ENCODE measurements at regions not wholly inside any gene's neighbourhood (a gene's known extent, or its start where the extent isn't known, plus 50 kb on each side); places are given as distances from the start of the nearest gene placed in this dataset.
"Not testable (repeated sequence)": the region's sequence is repeated elsewhere in the genome, so short reads cannot be mapped to it uniquely, and the experiment has no call there.

DNA sequence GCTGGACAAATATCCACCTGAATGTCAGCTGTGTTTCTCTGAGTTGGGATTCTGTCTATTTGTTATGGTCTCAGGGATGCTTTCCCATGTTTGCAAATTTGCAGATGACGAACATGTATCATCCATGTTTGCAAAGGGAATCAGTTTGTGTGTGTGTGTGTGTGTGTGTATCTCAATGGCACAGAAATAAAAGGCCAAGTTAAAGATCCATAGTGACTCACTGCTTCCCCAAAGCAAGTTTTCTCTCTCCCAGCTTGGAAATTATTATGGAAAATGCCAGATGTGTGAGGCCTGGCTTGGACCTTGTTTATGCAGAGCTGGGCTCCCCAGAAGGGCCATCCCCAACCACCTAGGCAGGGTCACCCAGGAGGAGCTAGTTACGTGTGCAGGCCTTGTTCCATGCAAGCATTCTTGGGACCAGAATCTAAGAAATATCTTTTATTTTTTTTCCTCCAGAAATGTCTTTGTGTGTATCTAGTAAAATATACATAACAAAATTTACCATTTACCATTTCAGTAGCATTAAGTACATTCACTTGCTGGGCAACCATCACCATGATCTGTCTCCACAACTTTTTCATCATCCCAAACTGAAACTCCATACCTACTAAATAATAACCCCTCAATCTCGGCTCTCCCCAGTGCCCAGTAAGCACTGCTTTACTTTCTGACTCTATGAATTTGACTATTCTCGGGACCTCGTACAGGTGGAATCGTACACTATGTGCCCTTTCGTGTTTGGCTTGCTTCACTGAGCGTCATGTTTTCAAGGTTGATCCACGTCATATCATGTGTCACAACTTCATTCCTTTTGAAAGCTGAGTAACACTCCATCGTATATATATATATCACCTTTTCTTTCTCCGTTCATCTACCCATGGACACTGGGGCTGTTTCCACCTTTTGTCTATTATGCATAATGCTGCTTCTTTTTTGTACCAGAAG, 56.6 kb upstream of the WNT7B start:
- no peak overlapping the region for H3K27ac Mint-ChIP-seq
- CTCF ChIA-PET, result interaction anchor here (1.5 to 4.8 kb wide), 2 partner anchors 27 to 83 kb away, joined by 7 to 76 read pairs; no protein-coding TSS in a partner anchor
- no peak for DNase-seq
- POLR2A ChIA-PET, result no interaction called here
- H3K4me1 Mint-ChIP-seq (ENCODE audit: low read depth), result peaks cover 12% of the 10 kb centered on the region
- no peaks in the 10 kb centered on the region for H3K9me3 Mint-ChIP-seq
- H3K27me3 Mint-ChIP-seq, result no peaks in the 10 kb centered on the region
- no peak overlapping the region for H3K4me3 Mint-ChIP-seq
- intact Hi-C loops (cut with micrococcal nuclease), result loop anchor here (2.0 to 10.0 kb wide), 3 partner anchors 39 to 869 kb away; partner anchors contain the start of genes GTSE1 and NUP50
- no peaks in the 10 kb centered on the region for H3K36me3 Mint-ChIP-seq

DNA sequence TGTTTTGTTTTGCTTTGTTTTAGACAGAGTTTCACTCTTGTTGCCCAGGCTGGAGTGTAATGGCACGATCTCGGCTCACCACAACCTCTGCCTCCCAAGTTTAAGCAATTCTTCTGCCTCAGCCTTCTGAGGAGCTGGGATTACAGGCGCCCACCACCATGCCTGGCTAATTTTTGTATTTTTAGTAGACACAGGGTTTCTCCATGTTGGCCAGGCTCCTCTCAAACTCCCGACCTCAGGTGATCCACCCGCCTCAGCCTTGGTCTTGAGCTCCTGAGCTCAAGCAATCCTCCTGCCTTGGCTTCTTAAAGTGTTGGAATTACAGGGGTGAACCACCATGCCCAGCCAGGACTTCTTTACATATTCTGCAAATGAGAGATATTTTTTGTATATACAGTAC, 57.5 kb upstream of the WNT7B start:
- intact Hi-C loops (cut with micrococcal nuclease), result loop anchor here (2.0 to 10.0 kb wide), 3 partner anchors 38 to 870 kb away; partner anchors contain the start of genes GTSE1 and NUP50
- POLR2A ChIA-PET, DNase-seq, H3K4me3 Mint-ChIP-seq, H3K27me3 Mint-ChIP-seq, H3K36me3 Mint-ChIP-seq, H3K9me3 Mint-ChIP-seq, H3K27ac Mint-ChIP-seq: not testable (repeated sequence)
- peaks cover 12% of the 10 kb centered on the region for H3K4me1 Mint-ChIP-seq (ENCODE audit: low read depth)
- CTCF ChIA-PET, result interaction anchor here (1.5 to 4.8 kb wide), 4 partner anchors 22 to 262 kb away, joined by 6 to 76 read pairs (median 22); partner anchors contain the start of gene GTSE1

DNA sequence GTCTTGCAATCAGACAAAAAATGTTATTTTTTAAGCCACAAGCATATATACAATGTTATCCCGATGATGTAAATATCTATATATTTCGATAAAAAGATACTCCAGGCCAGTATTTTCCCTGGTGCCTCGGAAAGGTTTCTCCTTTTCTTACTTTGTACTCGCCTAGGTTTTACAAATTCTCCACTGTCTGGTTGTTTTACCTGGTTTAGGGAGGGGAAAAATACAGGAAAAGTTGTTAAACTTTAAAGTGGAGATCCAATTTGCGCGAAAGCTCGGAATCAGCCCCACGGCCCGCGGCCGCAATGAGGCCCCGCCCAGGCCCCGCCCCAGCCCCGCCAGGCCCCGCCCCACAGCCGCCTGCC, 58.4 kb upstream of the WNT7B start:
- peaks cover 12% of the 10 kb centered on the region for H3K4me1 Mint-ChIP-seq (ENCODE audit: low read depth)
- H3K9me3 Mint-ChIP-seq, result no peaks in the 10 kb centered on the region
- ChIA-PET POLR2A (interaction anchor here (0.8 to 2.6 kb wide), 5 partner anchors 8 to 37 kb away, joined by 3 to 24 read pairs (median 9); no protein-coding TSS in a partner anchor), CTCF (interaction anchor here (1.2 to 4.8 kb wide), 8 partner anchors 16 to 261 kb away, joined by 3 to 76 read pairs (median 6); partner anchors contain the start of gene GTSE1)
- H3K27me3 Mint-ChIP-seq, result no peaks in the 10 kb centered on the region
- intact Hi-C loops (cut with micrococcal nuclease), result loop anchor here (1.0 to 10.0 kb wide), 5 partner anchors 18 to 871 kb away; partner anchors contain the start of genes GTSE1 and NUP50
- H3K36me3 Mint-ChIP-seq, result no peaks in the 10 kb centered on the region
- peak overlapping the region; percentile 75 for H3K27ac Mint-ChIP-seq
- no peak for DNase-seq
- peak overlapping the region; percentile 74 for H3K4me3 Mint-ChIP-seq

DNA sequence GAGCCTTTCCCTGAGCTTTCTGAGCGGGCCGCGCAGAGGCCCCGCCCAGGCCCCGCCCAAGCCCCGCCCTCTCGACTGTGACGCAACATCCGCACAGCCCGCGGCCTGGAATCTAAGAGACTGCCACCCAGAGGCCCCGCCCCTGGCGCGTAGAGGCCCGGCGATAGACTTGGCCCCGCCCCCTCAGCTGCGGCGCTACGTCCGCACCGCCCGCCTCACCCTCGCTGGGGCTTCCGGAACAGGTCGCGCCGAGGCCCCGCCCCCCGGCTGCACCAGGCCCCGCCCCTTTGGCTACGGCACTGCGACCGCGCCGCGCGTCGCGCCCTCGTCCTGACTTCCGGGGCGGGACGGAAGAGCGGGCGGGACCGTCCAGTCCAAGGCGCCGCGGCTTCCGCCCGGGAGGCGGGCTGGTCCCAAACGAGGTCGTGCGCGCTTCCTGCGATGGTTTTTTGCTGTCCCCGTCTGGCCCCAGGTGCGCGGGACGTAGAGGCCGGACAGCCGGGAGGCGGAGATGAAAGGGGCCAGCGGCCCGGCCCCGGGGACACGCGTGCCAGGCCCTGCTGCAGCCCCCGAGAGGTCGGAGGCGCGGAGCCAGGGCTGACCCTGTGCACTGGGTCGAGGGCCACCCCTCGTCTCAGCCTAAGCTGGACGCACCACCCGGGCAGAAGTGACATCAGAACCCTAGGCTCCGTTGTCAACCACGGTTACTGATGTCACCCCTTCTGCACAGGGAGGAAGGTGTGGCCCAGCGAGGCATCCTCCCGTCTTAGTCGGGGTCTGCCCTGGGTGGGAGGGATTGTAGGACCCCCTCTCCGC, 59.0 kb upstream of the WNT7B start:
- Mint-ChIP-seq H3K4me3 (peak overlapping the region; percentile 83), H3K9me3 (no peaks in the 10 kb centered on the region), H3K27ac (peak overlapping the region; percentile 86), H3K27me3 (no peaks in the 10 kb centered on the region), H3K4me1 (ENCODE audit: low read depth) (peaks cover 12% of the 10 kb centered on the region), H3K36me3 (no peaks in the 10 kb centered on the region)
- intact Hi-C loops (cut with micrococcal nuclease), result loop anchor here (1.0 to 10.0 kb wide), 6 partner anchors 17 to 871 kb away; partner anchors contain the start of genes GTSE1 and NUP50
- peak; percentile 100 for DNase-seq
- ChIA-PET POLR2A (interaction anchor here (0.7 to 2.6 kb wide), 9 partner anchors 9 to 37 kb away, joined by 3 to 24 read pairs (median 4); no protein-coding TSS in a partner anchor), CTCF (interaction anchor here (0.9 to 4.8 kb wide), 14 partner anchors 16 to 260 kb away, joined by 3 to 76 read pairs (median 5); partner anchors contain the start of gene GTSE1)

DNA sequence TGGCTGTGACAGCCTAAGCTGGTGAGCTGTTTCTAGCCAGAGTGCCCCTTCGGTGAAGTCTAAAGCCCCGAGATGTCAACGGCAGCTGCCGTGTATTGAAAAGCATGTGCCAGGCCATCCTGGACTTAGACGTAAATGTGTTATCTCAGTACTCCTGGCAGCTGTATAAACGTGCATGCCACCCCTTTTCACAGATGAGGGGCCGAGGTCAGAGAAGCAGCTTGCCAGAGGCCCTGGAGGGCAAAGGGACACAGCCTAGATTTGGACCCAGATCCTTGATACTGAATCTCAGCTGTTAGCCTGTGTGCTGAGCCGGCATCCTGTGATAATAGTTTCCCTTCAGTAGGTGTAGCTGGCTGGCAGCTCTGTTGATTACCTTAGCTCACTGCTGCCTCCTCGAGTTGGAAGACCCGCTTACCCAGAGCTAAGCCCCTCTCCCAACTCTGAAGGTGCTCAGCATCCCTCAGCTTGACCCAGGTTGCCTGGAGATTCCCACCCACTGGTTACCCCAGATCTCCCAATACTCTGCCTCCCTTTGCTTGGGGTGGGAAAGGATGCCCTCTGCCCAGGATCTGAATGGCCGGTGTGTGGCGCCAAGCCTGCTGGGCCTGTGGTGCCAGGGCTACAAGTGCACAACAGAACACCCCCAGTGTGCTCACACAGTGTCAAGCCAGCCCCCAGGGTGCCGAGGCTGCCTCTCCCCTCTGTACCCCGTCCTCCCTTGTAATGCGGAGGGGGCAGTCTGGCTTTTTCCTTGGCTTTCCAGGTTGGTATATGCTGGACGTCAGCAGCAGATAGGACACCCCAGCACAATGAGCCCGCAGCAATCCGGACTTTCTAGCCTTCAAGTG, 59.8 kb upstream of the WNT7B start:
- H3K4me3 Mint-ChIP-seq, result peak overlapping the region; percentile 83
- no peaks in the 10 kb centered on the region for H3K27me3 Mint-ChIP-seq
- intact Hi-C loops (cut with micrococcal nuclease), result loop anchor here (1.0 to 10.0 kb wide), 3 partner anchors 23 to 872 kb away; partner anchors contain the start of genes GTSE1 and NUP50
- H3K36me3 Mint-ChIP-seq, result no peaks in the 10 kb centered on the region
- no peaks in the 10 kb centered on the region for H3K9me3 Mint-ChIP-seq
- peak; percentile 66 for DNase-seq
- peak overlapping the region; percentile 86 for H3K27ac Mint-ChIP-seq
- peaks cover 12% of the 10 kb centered on the region for H3K4me1 Mint-ChIP-seq (ENCODE audit: low read depth)
- ChIA-PET POLR2A (interaction anchor here (0.6 to 2.6 kb wide), 9 partner anchors 8 to 581 kb away, joined by 3 to 24 read pairs (median 4); no protein-coding TSS in a partner anchor), CTCF (interaction anchor here (0.6 to 4.8 kb wide), 14 partner anchors 15 to 330 kb away, joined by 3 to 76 read pairs (median 5); partner anchors contain the start of gene GTSE1)

DNA sequence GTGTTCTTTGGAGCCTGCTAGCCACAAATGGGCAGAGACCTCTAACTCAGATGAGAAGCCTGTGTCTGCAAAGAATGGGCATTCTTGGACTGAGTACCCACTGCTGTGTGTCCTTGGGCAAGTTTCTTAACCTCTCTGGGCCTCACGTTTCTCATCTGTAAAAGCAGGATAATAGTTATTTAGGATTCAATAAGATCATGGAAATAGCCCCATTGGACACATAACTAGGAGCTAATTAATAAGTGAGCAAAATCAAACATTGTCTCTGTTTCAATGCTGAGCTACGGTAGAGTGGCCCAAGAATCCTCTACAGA, 61.2 kb upstream of the WNT7B start:
- H3K9me3 Mint-ChIP-seq, result no peaks in the 10 kb centered on the region
- H3K36me3 Mint-ChIP-seq, result no peaks in the 10 kb centered on the region
- no peaks in the 10 kb centered on the region for H3K27me3 Mint-ChIP-seq
- peaks cover 15% of the 10 kb centered on the region for H3K4me1 Mint-ChIP-seq (ENCODE audit: low read depth)
- POLR2A ChIA-PET, result no interaction called here
- peak overlapping the region; percentile 42 for H3K27ac Mint-ChIP-seq
- intact Hi-C loops (cut with micrococcal nuclease), result loop anchor here (10.0 kb wide), 2 partner anchors 257 to 873 kb away; partner anchors contain the start of genes GTSE1 and NUP50
- H3K4me3 Mint-ChIP-seq, result no peak overlapping the region
- no peak for DNase-seq
- CTCF ChIA-PET, result interaction anchor here (1.5 to 4.7 kb wide), 2 partner anchors 25 to 32 kb away, joined by 6 to 36 read pairs; no protein-coding TSS in a partner anchor

DNA sequence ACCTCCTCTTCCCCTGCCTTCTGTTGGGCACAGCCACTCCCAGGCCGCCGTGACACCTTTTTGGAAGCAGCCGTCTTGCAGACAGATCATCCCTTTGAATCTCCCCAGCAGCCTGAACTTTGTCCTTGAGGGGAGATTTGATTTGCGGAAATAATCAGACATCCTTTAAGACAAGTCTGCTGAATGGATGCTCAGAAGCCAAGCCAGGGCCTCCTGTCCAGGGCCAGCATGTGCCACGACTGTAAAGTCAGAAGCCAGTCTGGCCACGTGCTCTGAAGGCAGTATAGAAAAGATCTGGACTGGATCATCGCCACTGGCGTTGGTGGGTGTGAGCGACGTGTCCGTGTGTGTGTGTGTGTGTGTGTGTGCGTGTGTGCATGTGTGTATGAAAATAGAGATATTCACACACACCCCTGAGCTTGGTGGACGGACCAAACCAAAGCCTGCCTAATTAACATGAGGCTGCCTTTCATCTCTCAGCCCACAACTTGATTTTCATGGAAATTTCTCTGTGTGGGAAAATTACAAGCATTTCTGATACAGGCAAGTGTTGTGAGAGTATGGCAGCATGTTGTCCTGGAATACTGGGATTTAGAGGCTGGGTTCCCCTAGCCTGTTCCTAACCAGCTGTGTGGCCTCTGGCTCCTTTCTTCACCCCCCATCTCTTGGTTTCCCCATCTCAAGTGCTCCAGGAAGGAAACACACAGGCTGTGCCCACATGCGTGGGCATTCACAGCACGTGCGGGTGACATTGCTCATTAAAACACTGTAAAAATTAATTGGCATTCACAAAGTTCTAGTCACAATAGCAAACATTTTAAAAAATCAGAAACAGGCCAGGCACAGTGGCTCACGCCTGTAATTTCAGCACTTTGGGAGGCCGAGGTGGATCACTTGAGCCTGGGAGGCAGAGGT, 61.8 kb upstream of the WNT7B start:
- H3K4me3 Mint-ChIP-seq, result no peak overlapping the region
- H3K36me3 Mint-ChIP-seq, result no peaks in the 10 kb centered on the region
- H3K27ac Mint-ChIP-seq, result peak overlapping the region; percentile 42
- CTCF ChIA-PET, result interaction anchor here (1.5 to 4.7 kb wide), 2 partner anchors 26 to 32 kb away, joined by 6 to 36 read pairs; no protein-coding TSS in a partner anchor
- intact Hi-C loops (cut with micrococcal nuclease), result loop anchor here (10.0 kb wide), 2 partner anchors 256 to 874 kb away; partner anchors contain the start of genes GTSE1 and NUP50
- H3K9me3 Mint-ChIP-seq, result no peaks in the 10 kb centered on the region
- DNase-seq, result no peak
- POLR2A ChIA-PET, result no interaction called here
- no peaks in the 10 kb centered on the region for H3K27me3 Mint-ChIP-seq
- H3K4me1 Mint-ChIP-seq (ENCODE audit: low read depth), result peaks cover 21% of the 10 kb centered on the region

DNA sequence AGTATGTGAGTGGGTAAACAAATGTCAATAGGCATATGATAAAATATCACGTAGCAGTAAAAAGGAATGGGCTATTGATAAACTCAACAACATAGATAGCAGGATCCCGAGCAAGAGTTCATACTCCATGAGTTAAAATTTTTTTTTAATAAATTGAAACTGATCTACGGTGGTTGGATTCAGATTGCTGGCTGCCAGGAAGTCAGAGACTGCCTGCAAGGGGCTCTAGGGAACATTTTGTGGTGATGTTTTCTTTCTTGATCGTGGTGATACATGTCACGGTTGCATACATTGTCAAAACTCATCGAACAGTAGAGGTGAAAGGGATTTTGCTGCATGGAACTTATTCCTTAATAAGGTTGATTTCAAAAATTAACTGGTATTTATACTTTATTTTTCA, 62.6 kb upstream of the WNT7B start:
- DNase-seq, result no peak
- H3K27ac Mint-ChIP-seq, result no peak overlapping the region
- no peaks in the 10 kb centered on the region for H3K36me3 Mint-ChIP-seq
- intact Hi-C loops (cut with micrococcal nuclease), result loop anchor here (10.0 kb wide), 2 partner anchors 255 to 875 kb away; partner anchors contain the start of genes GTSE1 and NUP50
- peaks cover 23% of the 10 kb centered on the region for H3K4me1 Mint-ChIP-seq (ENCODE audit: low read depth)
- POLR2A ChIA-PET, result no interaction called here
- CTCF ChIA-PET, result no interaction called here
- no peaks in the 10 kb centered on the region for H3K27me3 Mint-ChIP-seq
- no peak overlapping the region for H3K4me3 Mint-ChIP-seq
- no peaks in the 10 kb centered on the region for H3K9me3 Mint-ChIP-seq

DNA sequence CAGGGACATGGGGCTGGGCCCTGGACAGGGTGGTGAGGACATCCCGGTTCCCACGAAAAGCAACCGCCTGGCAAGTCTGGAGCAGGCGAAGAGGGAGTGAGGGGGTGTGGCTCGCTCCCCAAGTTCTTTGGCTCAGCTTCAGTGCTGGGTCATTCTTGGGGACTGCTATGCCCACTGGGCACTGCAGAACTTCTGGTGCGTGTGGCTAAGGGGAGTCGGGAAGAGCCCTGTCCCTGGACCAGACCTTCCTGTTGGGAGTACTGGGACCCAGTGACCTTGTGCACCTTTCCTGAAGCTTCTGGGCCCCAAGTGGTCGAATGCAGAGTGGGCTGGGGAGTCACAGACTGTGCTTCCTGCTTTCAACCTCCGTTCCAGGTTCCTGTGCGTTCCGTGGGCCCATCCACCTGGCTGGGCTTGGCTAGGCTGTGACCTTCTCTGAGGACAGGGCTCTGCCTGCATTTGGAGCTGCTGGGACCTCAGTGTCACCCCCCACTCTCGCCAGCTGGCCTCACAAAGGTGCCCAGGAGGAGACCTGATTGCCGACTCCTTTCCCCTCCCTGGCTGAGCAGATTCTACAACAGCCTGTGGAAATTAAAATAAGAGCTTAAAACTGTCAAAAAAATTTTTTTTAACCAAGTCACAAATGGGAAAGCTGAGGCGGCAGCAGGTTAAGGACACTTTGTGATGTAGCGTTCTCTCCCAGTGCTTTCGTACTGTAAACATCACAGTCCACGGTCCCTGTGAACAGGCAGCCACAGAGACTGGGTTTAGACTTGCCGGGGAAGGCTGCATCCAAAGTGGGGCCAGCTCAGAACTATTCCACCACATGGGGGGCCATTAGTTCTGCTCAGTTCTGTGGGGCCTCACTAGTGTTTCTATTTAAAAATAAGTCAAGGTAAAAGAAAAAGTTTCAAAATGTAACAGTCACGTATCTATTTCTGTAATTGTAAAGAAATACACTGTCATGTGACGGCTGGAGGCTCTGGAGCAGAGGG, 63.8 kb upstream of the WNT7B start:
- peaks cover 18% of the 10 kb centered on the region for H3K4me1 Mint-ChIP-seq (ENCODE audit: low read depth)
- no peak overlapping the region for H3K4me3 Mint-ChIP-seq
- no peaks in the 10 kb centered on the region for H3K9me3 Mint-ChIP-seq
- intact Hi-C loops (cut with micrococcal nuclease), result no loop called here
- DNase-seq, result no peak
- H3K27me3 Mint-ChIP-seq, result no peaks in the 10 kb centered on the region
- CTCF ChIA-PET, result interaction anchor here (1.0 to 2.4 kb wide), 4 partner anchors 10 to 76 kb away, joined by 3 to 8 read pairs (median 4); no protein-coding TSS in a partner anchor
- H3K36me3 Mint-ChIP-seq, result no peaks in the 10 kb centered on the region
- POLR2A ChIA-PET, result interaction anchor here (0.8 kb wide), 1 partner anchor 13 kb away, joined by 3 read pairs; no protein-coding TSS in a partner anchor
- no peak overlapping the region for H3K27ac Mint-ChIP-seq
